GM21360 (cell line): ENCODE measurements at regions not wholly inside any gene's neighbourhood (a gene's known extent, or its start where the extent isn't known, plus 50 kb on each side); places are given as distances from the start of the nearest gene placed in this dataset.
"Not testable (repeated sequence)": the region's sequence is repeated elsewhere in the genome, so short reads cannot be mapped to it uniquely, and the experiment has no call there.

Source experiments
- ATAC-seq: cut with Tn5 transposase; IDR thresholded peaks from one replicate; pipeline ENCODE4 v1.9.1; 2021; ENCODE audit warnings: mild to moderate bottlenecking, moderate library complexity; ENCODE audit not compliant: unreplicated experiment

GRCh38 chr4:3926271-3926670, 160.1 kb downstream of the ADRA2C start:
- not testable (repeated sequence) for ATAC-seq

GRCh38 chr4:3926969-3927755, 161.0 kb downstream of the ADRA2C start:
- not testable (repeated sequence) for ATAC-seq

GRCh38 chr4:3929431-3929830, 163.2 kb downstream of the ADRA2C start:
- ATAC-seq, result not testable (repeated sequence)

- ATAC-seq, result not testable (repeated sequence)
These were observed 166.5 kb downstream of the ADRA2C start for GRCh38 chr4:3932734-3933133.

GRCh38 chr4:3935406-3935805, 169.2 kb downstream of the ADRA2C start:
- ATAC-seq, result not testable (repeated sequence)

GRCh38 chr4:3936184-3936583, 170.0 kb downstream of the ADRA2C start:
- no peak for ATAC-seq

GRCh38 chr4:3937849-3938562, 171.8 kb downstream of the ADRA2C start:
- not testable (repeated sequence) for ATAC-seq

GRCh38 chr4:3938676-3939075, 172.5 kb downstream of the ADRA2C start:
- ATAC-seq, result not testable (repeated sequence)

- ATAC-seq, result not testable (repeated sequence)
These were observed 173.9 kb downstream of the ADRA2C start for GRCh38 chr4:3939954-3940591.

- ATAC-seq, result not testable (repeated sequence)
These were observed 175.7 kb downstream of the ADRA2C start for GRCh38 chr4:3941735-3942522.

- not testable (repeated sequence) for ATAC-seq
These were observed 176.4 kb downstream of the ADRA2C start for GRCh38 chr4:3942569-3942971.

- not testable (repeated sequence) for ATAC-seq
These were observed 176.9 kb downstream of the ADRA2C start for GRCh38 chr4:3943051-3943450.

- no peak for ATAC-seq
These were observed 179.5 kb downstream of the ADRA2C start for GRCh38 chr4:3945511-3946290.

- not testable (repeated sequence) for ATAC-seq
These were observed 180.4 kb downstream of the ADRA2C start for GRCh38 chr4:3946553-3946952.

GRCh38 chr4:3947761-3948160, 181.6 kb downstream of the ADRA2C start:
- not testable (repeated sequence) for ATAC-seq

GRCh38 chr4:3948210-3948609, 182.0 kb downstream of the ADRA2C start:
- ATAC-seq, result not testable (repeated sequence)

- ATAC-seq, result not testable (repeated sequence)
These were observed 183.7 kb downstream of the ADRA2C start for GRCh38 chr4:3949916-3950315.

- not testable (repeated sequence) for ATAC-seq
These were observed 186.4 kb downstream of the ADRA2C start for GRCh38 chr4:3952443-3953139.

- ATAC-seq, result not testable (repeated sequence)
These were observed 186.9 kb downstream of the ADRA2C start for GRCh38 chr4:3953140-3953489.
